Activated CD4-positive, alpha-beta T cell treated with anti-CD3 and anti-CD28 coated beads for 36 hours (primary cell): ENCODE measurements at regions not wholly inside any gene's neighbourhood (a gene's known extent, or its start where the extent isn't known, plus 50 kb on each side); places are given as distances from the start of the nearest gene placed in this dataset.

Experiments
- ATAC-seq: fragments of 200-7000 bp; cut with Tn5 transposase; one replicate; pipeline ENCODE4 v1.10.0; 2021; ENCODE audit warnings: mild to moderate bottlenecking, moderate library complexity
- CTCF ChIA-PET: fragments of 350-600 bp; sonication (Branson Sonifier 250); formaldehyde crosslinking; loops from one replicate; lab custom pipeline; 2021; ENCODE audit warnings: antibody characterized with exemption; lab: Charles Lee
- POLR2A ChIA-PET: fragments of 350-600 bp; sonication (Branson Sonifier 250); formaldehyde crosslinking; loops from one replicate; lab custom pipeline; 2021; ENCODE audit warnings: antibody characterized with exemption, inconsistent platforms; lab: Charles Lee
- DNase-seq: peaks from one replicate; pipeline ENCODE4 v3.0.0-alpha.2; 2020
- H3K27ac Mint-ChIP-seq: one replicate; pipeline ENCODE4 v1.8.0; 2021; ENCODE audit warnings: mixed read lengths
- H3K27me3 Mint-ChIP-seq: one replicate; pipeline ENCODE4 v1.8.0; 2021; ENCODE audit warnings: mixed read lengths
- H3K36me3 Mint-ChIP-seq: one replicate; pipeline ENCODE4 v1.8.0; 2021; ENCODE audit warnings: low read depth, mixed read lengths
- H3K4me1 Mint-ChIP-seq: one replicate; pipeline ENCODE4 v1.8.0; 2021; ENCODE audit warnings: mixed read lengths
- H3K4me3 Mint-ChIP-seq: one replicate; pipeline ENCODE4 v1.8.0; 2021; ENCODE audit warnings: mild to moderate bottlenecking, moderate library complexity, mixed read lengths
- H3K9me3 Mint-ChIP-seq: one replicate; pipeline ENCODE4 v1.8.0; 2021; ENCODE audit warnings: low read depth, mixed read lengths
- intact Hi-C, 2 experiments: fragments of 100-400 bp; cut with DNase I in 1 of 2; cut with micrococcal nuclease in 1 of 2; formaldehyde crosslinking; loops; one replicate each; pipeline versions ENCODE4 v1.14.2 to v1.15.1; 2022 to 2024; cut with DNase I, micrococcal nuclease

DNA sequence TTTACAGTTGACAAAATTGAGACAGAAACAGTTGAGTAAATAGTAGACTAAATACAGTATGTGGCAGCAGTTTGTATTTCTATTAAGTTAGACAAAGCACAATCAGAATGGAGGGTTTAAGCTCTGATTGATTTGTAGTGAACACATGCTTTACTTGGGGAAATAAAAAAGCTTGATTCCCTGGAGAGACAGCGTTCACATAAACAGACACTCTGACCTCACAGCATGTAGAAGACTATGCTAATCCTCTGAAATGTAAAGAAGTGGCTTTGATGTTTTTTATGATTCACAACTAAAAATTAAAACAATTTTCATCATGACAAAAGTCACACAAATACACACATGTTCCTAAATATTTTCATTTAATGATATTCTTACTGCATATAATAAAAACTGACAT, 126.9 kb upstream of the FAM83B start:
- H3K9me3 Mint-ChIP-seq = no peaks in the 10 kb centered on the region
- intact Hi-C loops = loop anchor here (2.0 to 10.0 kb wide), 5 partner anchors 273 to 735 kb away; no protein-coding TSS in a partner anchor
- ChIA-PET CTCF (interaction anchor here (0.6 to 1.2 kb wide), 4 partner anchors 31 to 1573 kb away, joined by 3 to 5 read pairs (median 4); no protein-coding TSS in a partner anchor), POLR2A (no interaction called here)
- H3K27me3 Mint-ChIP-seq = no peaks in the 10 kb centered on the region
- DNase-seq (no peak), ATAC-seq (no peak)
- no peak overlapping the region for H3K4me3 Mint-ChIP-seq
- no peak overlapping the region for H3K27ac Mint-ChIP-seq
- no peaks in the 10 kb centered on the region for H3K36me3 Mint-ChIP-seq
- H3K4me1 Mint-ChIP-seq = no peaks in the 10 kb centered on the region

DNA sequence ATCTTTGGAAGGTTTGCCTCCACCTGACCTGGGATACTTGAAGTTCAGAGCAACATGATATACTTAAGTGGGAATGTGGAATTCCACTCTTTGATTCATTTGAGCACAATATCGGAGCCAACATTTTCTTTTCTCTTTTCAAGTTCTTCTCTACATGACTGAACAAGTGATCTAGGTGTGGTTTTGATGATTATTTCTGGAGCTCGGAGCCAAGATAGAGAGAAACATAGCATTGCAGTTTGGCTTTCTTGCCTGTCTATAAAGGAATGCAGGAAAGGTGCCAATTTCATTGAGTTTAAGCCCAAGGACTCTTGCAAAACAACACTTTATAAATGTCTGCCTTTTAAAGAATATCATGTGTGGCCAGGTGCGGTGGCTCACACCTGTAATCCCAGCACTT, 124.2 kb upstream of the FAM83B start:
- H3K27me3 Mint-ChIP-seq = no peaks in the 10 kb centered on the region

DNA sequence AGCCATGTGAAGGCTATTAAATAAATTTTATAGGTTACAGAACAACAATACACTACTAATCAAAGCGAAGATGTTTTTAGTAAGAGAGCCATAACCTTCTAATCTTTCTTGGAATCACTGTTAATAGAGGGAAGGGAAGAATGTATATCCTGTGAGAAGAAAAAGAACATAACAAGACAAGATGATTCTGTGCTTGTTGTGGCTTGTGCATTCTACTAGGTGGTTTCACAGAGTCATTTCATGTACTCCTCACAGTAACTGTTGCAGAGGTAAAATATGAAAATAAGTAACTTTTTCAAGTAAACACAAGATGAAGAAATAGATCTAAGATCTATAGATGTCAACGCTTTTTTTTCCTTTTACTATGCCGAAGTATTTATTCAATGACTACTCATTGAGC, 116.9 kb upstream of the FAM83B start:
- Mint-ChIP-seq H3K4me1 (no peaks in the 10 kb centered on the region), H3K27me3 (no peaks in the 10 kb centered on the region), H3K27ac (no peak overlapping the region), H3K9me3 (peaks cover 13% of the 10 kb centered on the region), H3K4me3 (no peak overlapping the region), H3K36me3 (no peaks in the 10 kb centered on the region)
- ATAC-seq = no peak
- CTCF ChIA-PET = no interaction called here
- intact Hi-C loops = no loop called here
- POLR2A ChIA-PET = no interaction called here
- no peak for DNase-seq

More for the DNA sequence above, 124.2 kb upstream of the FAM83B start:
- Mint-ChIP-seq H3K4me3 (no peak overlapping the region), H3K4me1 (no peaks in the 10 kb centered on the region), H3K9me3 (no peaks in the 10 kb centered on the region), H3K36me3 (no peaks in the 10 kb centered on the region), H3K27ac (no peak overlapping the region)
- intact Hi-C loops = no loop called here
- ChIA-PET POLR2A (no interaction called here), CTCF (no interaction called here)
- DNase-seq = no peak
- ATAC-seq = no peak

DNA sequence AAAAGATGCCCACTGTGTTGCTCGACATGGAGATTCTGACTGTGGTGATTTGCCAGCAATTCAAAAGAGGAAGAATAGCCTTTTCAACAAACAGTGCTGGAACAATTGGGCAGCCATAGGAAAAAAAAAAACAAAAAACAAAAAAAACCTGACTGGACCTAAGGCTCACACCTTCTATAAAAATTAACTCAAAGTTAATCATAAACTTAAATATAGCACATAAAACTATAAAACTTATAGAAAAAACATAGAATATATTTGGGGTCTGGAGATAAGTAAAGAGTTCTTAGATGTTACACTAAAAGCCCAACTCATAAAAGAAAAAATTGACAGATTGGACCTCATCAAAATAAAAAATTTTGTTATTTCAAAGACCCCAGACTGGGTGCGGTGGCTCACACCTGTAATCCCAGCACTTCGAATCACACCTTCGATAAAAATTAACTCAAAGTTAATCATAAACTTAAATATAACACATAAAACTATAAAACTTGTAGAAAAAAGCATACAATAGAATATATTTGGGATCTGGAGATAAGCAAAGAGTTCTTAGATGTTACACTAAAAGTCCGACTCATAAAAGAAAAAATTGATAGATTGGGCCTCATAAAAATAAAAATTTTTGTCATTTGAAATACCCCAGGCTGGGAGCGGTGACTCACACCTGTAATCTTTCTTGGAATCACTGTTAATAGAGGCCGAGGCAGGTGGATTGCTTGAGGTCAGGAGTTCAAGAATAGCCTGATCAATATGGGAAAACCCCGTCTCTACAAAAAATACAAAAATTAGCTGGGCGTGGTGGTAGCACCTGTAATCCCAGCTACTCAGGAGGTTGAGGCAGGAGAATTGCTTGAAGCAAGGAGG, 115.6 kb upstream of the FAM83B start:
- no peak for ATAC-seq
- DNase-seq = no peak
- Mint-ChIP-seq H3K4me1 (no peaks in the 10 kb centered on the region), H3K36me3 (no peaks in the 10 kb centered on the region), H3K4me3 (no peak overlapping the region), H3K27ac (no peak overlapping the region), H3K9me3 (peaks cover 17% of the 10 kb centered on the region), H3K27me3 (no peaks in the 10 kb centered on the region)
- intact Hi-C loops = no loop called here
- CTCF ChIA-PET = no interaction called here
- POLR2A ChIA-PET = no interaction called here

DNA sequence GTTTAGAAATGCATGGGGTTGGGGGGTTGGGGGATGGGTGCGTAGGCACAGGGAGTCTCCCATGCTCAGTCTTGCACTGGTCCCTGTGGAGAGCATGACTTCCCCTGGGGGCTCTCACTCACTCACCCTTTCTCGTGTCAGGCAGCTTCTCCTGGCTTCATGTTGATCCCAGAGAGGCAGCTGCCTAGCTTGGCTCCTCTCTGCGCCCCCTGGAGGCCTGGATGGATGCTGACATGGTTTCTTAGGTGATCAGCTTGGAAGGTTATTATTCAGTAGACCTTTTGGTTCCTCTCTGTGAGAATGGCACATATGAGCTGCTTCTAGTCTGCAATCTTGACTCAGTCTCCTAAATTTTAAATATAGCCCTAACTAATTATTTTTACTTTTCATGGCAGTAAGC, 109.3 kb upstream of the FAM83B start:
- ChIA-PET CTCF (interaction anchor here (1.4 kb wide), 1 partner anchor 20 kb away, joined by 7 read pairs; no protein-coding TSS in a partner anchor), POLR2A (no interaction called here)
- no peak for ATAC-seq
- intact Hi-C loops = no loop called here
- no peak overlapping the region for H3K4me3 Mint-ChIP-seq
- no peak overlapping the region for H3K27ac Mint-ChIP-seq
- H3K9me3 Mint-ChIP-seq = peaks cover 10% of the 10 kb centered on the region
- H3K4me1 Mint-ChIP-seq = no peaks in the 10 kb centered on the region
- peak; percentile 21 for DNase-seq
- H3K27me3 Mint-ChIP-seq = no peaks in the 10 kb centered on the region
- no peaks in the 10 kb centered on the region for H3K36me3 Mint-ChIP-seq

DNA sequence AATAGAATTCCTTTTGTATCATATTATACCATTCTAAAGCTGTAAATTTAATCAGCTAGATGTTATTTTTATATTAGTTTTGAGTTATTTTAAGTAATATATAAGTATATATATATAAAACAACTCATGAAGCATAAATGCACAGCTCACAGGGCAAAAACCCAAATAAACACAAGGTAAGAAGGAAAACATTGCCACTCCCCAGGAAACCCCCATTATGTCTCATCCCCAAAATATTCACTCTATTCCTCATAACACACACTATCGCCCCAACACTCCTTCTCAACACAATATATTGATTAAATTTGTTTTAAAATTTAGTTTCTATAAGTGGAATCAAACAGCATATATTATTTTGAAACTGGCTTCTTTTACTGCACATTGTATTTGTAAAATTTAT, 98.6 kb upstream of the FAM83B start:
- Mint-ChIP-seq H3K27me3 (no peaks in the 10 kb centered on the region), H3K36me3 (no peaks in the 10 kb centered on the region), H3K4me3 (no peak overlapping the region), H3K9me3 (peaks cover 7% of the 10 kb centered on the region), H3K27ac (no peak overlapping the region), H3K4me1 (no peaks in the 10 kb centered on the region)
- intact Hi-C loops = no loop called here
- ATAC-seq (no peak), DNase-seq (no peak)
- POLR2A ChIA-PET = no interaction called here
- CTCF ChIA-PET = interaction anchor here (1.1 kb wide), 1 partner anchor 29 kb away, joined by 5 read pairs; no protein-coding TSS in a partner anchor

DNA sequence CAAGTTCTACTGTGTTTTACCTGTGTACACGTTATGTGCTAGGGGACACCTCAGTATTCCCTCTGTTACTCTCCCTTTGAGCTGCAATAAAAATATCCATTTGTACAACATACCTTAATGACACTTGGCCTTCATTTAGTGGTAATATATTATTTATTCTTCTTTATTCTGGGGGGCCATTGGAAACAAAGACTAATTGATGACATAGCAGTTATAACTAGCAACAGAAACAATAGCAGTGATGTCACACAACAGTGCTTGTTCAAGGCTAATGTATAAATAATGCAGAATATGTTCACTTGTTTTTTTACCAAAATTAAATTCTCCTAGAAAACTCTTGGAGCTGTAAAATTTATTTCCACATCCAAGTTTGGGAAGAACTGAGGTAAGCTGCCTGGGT, 92.2 kb upstream of the FAM83B start:
- CTCF ChIA-PET = no interaction called here
- DNase-seq (no peak), ATAC-seq (no peak)
- intact Hi-C loops = no loop called here
- Mint-ChIP-seq H3K27ac (no peak overlapping the region), H3K4me3 (no peak overlapping the region), H3K4me1 (no peaks in the 10 kb centered on the region), H3K27me3 (no peaks in the 10 kb centered on the region), H3K9me3 (no peaks in the 10 kb centered on the region), H3K36me3 (no peaks in the 10 kb centered on the region)
- POLR2A ChIA-PET = no interaction called here

DNA sequence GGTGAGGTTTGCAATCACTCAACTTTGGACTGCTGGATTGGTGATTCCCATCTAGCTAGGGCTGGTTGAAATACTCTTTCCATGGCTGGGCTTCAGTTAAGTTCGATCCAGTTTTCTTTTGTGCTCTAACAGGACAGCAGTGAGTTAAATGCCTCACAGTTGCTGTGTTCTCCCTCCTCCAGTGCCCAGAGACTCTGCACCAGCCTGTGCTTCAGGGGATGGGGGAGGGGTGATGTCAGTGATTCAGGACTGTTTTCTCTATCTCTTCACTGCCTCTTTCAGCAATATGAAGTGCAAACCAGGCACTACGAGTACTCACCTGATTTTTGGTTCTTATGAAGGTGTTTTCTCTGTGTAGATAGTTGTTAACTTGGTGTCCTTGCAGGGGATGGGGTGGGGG, 88.2 kb upstream of the FAM83B start:
- ATAC-seq (no peak), DNase-seq (no peak)
- CTCF ChIA-PET = no interaction called here
- Mint-ChIP-seq H3K4me1 (no peaks in the 10 kb centered on the region), H3K4me3 (no peak overlapping the region), H3K27me3 (no peaks in the 10 kb centered on the region), H3K36me3 (no peaks in the 10 kb centered on the region), H3K27ac (no peak overlapping the region), H3K9me3 (no peaks in the 10 kb centered on the region)
- POLR2A ChIA-PET = no interaction called here
- intact Hi-C loops = no loop called here

DNA sequence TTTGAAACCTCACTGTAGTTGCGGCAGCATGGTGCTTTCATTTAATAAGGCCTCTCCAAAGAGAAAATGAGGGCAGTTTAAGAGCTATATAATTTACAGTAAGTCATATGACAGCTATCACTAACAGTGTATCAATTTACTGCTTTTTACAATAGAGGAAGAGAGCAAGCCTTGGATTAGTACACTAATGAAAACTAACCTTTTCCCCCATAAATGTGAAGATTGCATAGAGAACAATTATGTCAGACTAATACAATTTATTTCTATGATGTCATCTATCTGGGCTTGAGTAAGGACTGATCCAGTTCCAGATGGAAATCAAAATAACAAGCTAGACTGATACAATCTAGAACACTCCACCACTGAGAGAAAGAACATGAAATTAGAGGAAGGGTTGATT, 78.1 kb upstream of the FAM83B start:
- H3K4me3 Mint-ChIP-seq = no peak overlapping the region
- no peaks in the 10 kb centered on the region for H3K27me3 Mint-ChIP-seq
- ATAC-seq = no peak
- intact Hi-C loops = no loop called here
- no peaks in the 10 kb centered on the region for H3K9me3 Mint-ChIP-seq
- CTCF ChIA-PET = no interaction called here
- DNase-seq = no peak
- no peaks in the 10 kb centered on the region for H3K4me1 Mint-ChIP-seq
- POLR2A ChIA-PET = no interaction called here
- no peak overlapping the region for H3K27ac Mint-ChIP-seq
- H3K36me3 Mint-ChIP-seq = no peaks in the 10 kb centered on the region

DNA sequence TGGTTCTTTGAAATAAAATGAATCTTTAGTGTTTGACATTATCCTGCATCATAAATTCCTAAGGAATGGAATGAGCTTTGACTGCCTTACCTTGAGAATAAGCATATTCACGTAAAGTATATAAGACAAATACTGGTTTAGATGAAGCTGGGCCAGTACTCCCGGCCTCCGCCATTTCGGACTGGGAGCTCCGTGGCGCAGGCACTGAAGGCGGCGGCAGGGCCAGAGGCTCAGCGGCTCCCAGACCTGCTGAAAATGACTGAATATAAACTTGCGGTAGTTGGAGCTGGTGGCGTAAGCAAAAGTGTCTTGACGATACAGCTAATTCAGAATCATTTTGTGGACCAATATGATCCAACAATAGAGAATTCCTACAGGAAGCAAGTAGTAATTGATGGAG, 76.2 kb upstream of the FAM83B start:
- no peaks in the 10 kb centered on the region for H3K9me3 Mint-ChIP-seq
- DNase-seq = no peak
- intact Hi-C loops = no loop called here
- ChIA-PET POLR2A (no interaction called here), CTCF (no interaction called here)
- no peak overlapping the region for H3K27ac Mint-ChIP-seq
- ATAC-seq = no peak
- no peak overlapping the region for H3K4me3 Mint-ChIP-seq
- no peaks in the 10 kb centered on the region for H3K27me3 Mint-ChIP-seq
- no peaks in the 10 kb centered on the region for H3K4me1 Mint-ChIP-seq
- H3K36me3 Mint-ChIP-seq = no peaks in the 10 kb centered on the region

DNA sequence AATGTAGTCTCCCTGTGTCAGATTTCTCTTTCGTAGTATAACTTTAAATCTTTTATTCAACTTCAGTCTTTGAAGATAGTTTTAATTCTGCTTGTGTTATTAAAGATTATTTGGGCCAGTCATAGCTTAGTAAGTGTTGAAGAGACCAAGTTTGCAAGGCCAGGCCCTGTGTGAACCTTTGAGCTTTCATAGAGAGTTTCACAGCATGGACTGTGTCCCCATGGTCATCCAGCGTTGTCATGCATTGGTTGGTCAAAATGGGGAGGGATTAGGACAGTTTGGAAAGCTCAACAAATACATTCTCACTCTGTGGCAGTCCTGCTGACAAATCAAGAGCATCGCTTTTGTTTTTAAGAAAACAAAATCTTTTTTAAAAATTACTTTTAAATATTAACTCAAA, 74.6 kb upstream of the FAM83B start:
- Mint-ChIP-seq H3K9me3 (no peaks in the 10 kb centered on the region), H3K4me1 (no peaks in the 10 kb centered on the region), H3K27me3 (no peaks in the 10 kb centered on the region), H3K27ac (no peak overlapping the region), H3K36me3 (no peaks in the 10 kb centered on the region), H3K4me3 (no peak overlapping the region)
- DNase-seq (no peak), ATAC-seq (no peak)
- ChIA-PET POLR2A (no interaction called here), CTCF (no interaction called here)
- intact Hi-C loops = no loop called here

DNA sequence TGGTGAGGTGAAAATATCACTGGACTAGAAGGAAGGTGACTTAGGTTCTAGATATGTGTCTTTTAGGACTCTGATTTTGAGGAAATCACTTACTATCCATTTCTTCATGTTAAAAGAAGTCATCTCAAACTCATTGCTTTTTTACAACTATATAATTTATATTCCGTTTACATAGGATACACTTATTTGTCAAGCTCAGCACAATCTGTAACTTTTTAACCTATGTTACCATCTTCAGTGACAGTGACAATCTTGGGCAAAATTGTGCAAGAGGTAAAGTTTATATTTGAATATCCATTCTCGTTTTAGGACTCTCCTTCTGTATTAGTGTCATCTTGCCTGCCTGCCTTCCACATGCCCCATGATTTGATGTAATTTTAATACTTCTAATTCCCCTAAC, 74.0 kb upstream of the FAM83B start:
- no peaks in the 10 kb centered on the region for H3K9me3 Mint-ChIP-seq
- ChIA-PET CTCF (no interaction called here), POLR2A (no interaction called here)
- no peaks in the 10 kb centered on the region for H3K4me1 Mint-ChIP-seq
- H3K4me3 Mint-ChIP-seq = no peak overlapping the region
- intact Hi-C loops = no loop called here
- no peaks in the 10 kb centered on the region for H3K27me3 Mint-ChIP-seq
- ATAC-seq (no peak), DNase-seq (no peak)
- H3K27ac Mint-ChIP-seq = no peak overlapping the region
- H3K36me3 Mint-ChIP-seq = no peaks in the 10 kb centered on the region
